GM18873 (cell line): ENCODE measurements at regions not wholly inside any gene's neighbourhood (a gene's known extent, or its start where the extent isn't known, plus 50 kb on each side); places are given as distances from the start of the nearest gene placed in this dataset.

Experiments used
- ATAC-seq: cut with Tn5 transposase; IDR thresholded peaks from one replicate; pipeline ENCODE4 v1.9.1; 2021; ENCODE audit warnings: mild to moderate bottlenecking, moderate library complexity, moderate number of reproducible peaks; ENCODE audit not compliant: unreplicated experiment, low FRiP score

GRCh38 chr10:10315989-10316388 lies 701.7 kb upstream of the CELF2 start:
- no peak for ATAC-seq

- no peak for ATAC-seq
These were observed 700.5 kb upstream of the CELF2 start for GRCh38 chr10:10317151-10317550.

GRCh38 chr10:10318856-10319255 lies 698.8 kb upstream of the CELF2 start:
- ATAC-seq = no peak

- no peak for ATAC-seq
These were observed 696.7 kb upstream of the CELF2 start for GRCh38 chr10:10320956-10321355.

- no peak for ATAC-seq
These were observed 691.6 kb upstream of the CELF2 start for GRCh38 chr10:10326116-10326515.

- ATAC-seq = no peak
These were observed 689.7 kb upstream of the CELF2 start for GRCh38 chr10:10327934-10328333.

- ATAC-seq = no peak
These were observed 687.3 kb upstream of the CELF2 start for GRCh38 chr10:10330418-10330817.

GRCh38 chr10:10332786-10333185 lies 684.9 kb upstream of the CELF2 start:
- no peak for ATAC-seq

- no peak for ATAC-seq
These were observed 684.0 kb upstream of the CELF2 start for GRCh38 chr10:10333622-10334021.

GRCh38 chr10:10338339-10338738 lies 679.3 kb upstream of the CELF2 start:
- ATAC-seq = no peak

- no peak for ATAC-seq
These were observed 671.1 kb upstream of the CELF2 start for GRCh38 chr10:10346390-10347150.

- ATAC-seq = no peak
These were observed 667.6 kb upstream of the CELF2 start for GRCh38 chr10:10350050-10350449.

- ATAC-seq = no peak
These were observed 666.2 kb upstream of the CELF2 start for GRCh38 chr10:10351451-10351850.

GRCh38 chr10:10353326-10353868 lies 664.3 kb upstream of the CELF2 start:
- no peak for ATAC-seq

GRCh38 chr10:10359263-10359662 lies 658.4 kb upstream of the CELF2 start:
- ATAC-seq = no peak

GRCh38 chr10:10361301-10361885 lies 656.3 kb upstream of the CELF2 start:
- ATAC-seq = no peak

GRCh38 chr10:10362800-10363199 lies 654.9 kb upstream of the CELF2 start:
- no peak for ATAC-seq

GRCh38 chr10:10363217-10363616 lies 654.5 kb upstream of the CELF2 start:
- no peak for ATAC-seq

GRCh38 chr10:10364902-10365301 lies 652.8 kb upstream of the CELF2 start:
- no peak for ATAC-seq

- ATAC-seq = no peak
These were observed 652.0 kb upstream of the CELF2 start for GRCh38 chr10:10365676-10366075.

GRCh38 chr10:10366836-10367235 lies 650.8 kb upstream of the CELF2 start:
- no peak for ATAC-seq

GRCh38 chr10:10367264-10367663 lies 650.4 kb upstream of the CELF2 start:
- ATAC-seq = no peak
